Left ventricle myocardium inferior (tissue), 1 donor: ENCODE measurements at regions not wholly inside any gene's neighbourhood (a gene's known extent, or its start where the extent isn't known, plus 50 kb on each side); places are given as distances from the start of the nearest gene placed in this dataset.

ENCODE experiments used
- DNase-seq: peaks from one replicate; pipeline ENCODE4 v3.0.0-alpha.2; 2020
- H3K27ac ChIP-seq: fragments of 200-600 bp; replicated peaks from 2 replicates; pipeline ENCODE4 v1.8.0; 2021
- H3K27me3 ChIP-seq: fragments of 200-600 bp; 2 replicates; pipeline ENCODE4 v1.8.0; 2021; ENCODE audit warnings: low read depth
- H3K36me3 ChIP-seq: fragments of 200-600 bp; 2 replicates; pipeline ENCODE4 v1.8.0; 2021
- H3K4me1 ChIP-seq: fragments of 200-600 bp; 2 replicates; pipeline ENCODE4 v1.8.0; 2021
- H3K4me3 ChIP-seq: fragments of 200-600 bp; 2 replicates; pipeline ENCODE4 v1.8.0; 2021; ENCODE audit warnings: mild to moderate bottlenecking, moderate library complexity
- H3K9me3 ChIP-seq: fragments of 200-600 bp; replicated peaks from 2 replicates; pipeline ENCODE4 v1.8.0; 2021
- intact Hi-C: fragments of 100-400 bp; cut with micrococcal nuclease; formaldehyde crosslinking; loops from one replicate; pipeline ENCODE4 v1.11.0; 2022
- TF ChIP-seq, protein P1 (sequence below): fragments of 200-600 bp; IDR thresholded peaks from 2 replicates; pipeline ENCODE4 v1.8.0; 2021; ENCODE audit warnings: antibody characterized with exemption, mild to moderate bottlenecking, borderline replicate concordance
- donor health status: DM: no; HTN: yes; CAD: no; lungs with severe emphysema.

DNA sequence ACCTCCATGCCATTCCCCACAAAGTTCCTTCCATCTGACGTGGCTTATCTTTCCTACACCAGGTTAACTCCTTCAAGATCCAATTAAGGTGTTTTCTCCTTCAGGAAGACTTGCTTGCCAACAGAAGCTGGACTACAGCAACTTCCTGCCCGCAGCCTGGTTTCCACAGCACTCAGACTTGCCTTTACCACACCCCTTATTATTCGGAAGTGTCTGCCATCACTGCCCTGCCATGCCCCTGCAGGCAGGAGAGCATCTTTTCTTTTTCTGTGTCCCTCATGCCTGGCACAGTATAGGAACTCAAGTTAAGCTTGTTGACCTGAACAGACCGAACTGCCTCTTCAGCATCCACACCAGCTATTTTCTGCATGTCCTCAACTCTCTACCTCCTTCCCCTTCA is 168.0 kb downstream of the FOXO1 start:
- intact Hi-C loops = no loop called here
- H3K27me3 ChIP-seq = no peaks in the 10 kb centered on the region

DNA sequence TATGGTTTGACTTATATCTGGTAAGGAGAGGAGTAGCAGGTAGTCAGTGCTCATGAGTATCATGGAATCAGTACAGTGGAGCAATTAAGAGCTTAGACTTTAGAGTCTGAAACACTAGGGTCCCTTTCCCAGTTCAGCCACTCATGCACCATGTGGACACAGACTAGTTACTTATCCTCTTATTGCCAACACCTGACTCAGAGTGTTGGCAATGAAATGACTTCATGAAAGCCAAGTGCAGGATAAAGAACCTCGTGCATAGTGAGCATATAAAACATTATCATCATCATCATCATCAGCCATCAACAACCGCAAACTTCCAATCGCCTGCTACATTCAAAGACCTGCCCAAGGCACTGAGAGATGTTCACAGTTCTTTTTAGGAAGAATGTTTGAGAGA is 164.2 kb downstream of the FOXO1 start:
- no peaks in the 10 kb centered on the region for H3K9me3 ChIP-seq
- no peaks in the 10 kb centered on the region for H3K27me3 ChIP-seq
- H3K27ac ChIP-seq = no peak overlapping the region
- peaks cover 16% of the 10 kb centered on the region for H3K4me1 ChIP-seq
- intact Hi-C loops = no loop called here
- no peak overlapping the region for H3K4me3 ChIP-seq
- TF ChIP-seq, protein P1, sequence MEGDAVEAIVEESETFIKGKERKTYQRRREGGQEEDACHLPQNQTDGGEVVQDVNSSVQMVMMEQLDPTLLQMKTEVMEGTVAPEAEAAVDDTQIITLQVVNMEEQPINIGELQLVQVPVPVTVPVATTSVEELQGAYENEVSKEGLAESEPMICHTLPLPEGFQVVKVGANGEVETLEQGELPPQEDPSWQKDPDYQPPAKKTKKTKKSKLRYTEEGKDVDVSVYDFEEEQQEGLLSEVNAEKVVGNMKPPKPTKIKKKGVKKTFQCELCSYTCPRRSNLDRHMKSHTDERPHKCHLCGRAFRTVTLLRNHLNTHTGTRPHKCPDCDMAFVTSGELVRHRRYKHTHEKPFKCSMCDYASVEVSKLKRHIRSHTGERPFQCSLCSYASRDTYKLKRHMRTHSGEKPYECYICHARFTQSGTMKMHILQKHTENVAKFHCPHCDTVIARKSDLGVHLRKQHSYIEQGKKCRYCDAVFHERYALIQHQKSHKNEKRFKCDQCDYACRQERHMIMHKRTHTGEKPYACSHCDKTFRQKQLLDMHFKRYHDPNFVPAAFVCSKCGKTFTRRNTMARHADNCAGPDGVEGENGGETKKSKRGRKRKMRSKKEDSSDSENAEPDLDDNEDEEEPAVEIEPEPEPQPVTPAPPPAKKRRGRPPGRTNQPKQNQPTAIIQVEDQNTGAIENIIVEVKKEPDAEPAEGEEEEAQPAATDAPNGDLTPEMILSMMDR = no peak
- H3K36me3 ChIP-seq = no peaks in the 10 kb centered on the region
- no peak for DNase-seq

More for the DNA sequence above, 168.0 kb downstream of the FOXO1 start:
- TF ChIP-seq, protein P1 = no peak
- Histone ChIP-seq H3K27ac (no peak overlapping the region), H3K36me3 (no peaks in the 10 kb centered on the region), H3K4me3 (no peak overlapping the region), H3K9me3 (no peaks in the 10 kb centered on the region), H3K4me1 (peaks cover 18% of the 10 kb centered on the region)
- no peak for DNase-seq

DNA sequence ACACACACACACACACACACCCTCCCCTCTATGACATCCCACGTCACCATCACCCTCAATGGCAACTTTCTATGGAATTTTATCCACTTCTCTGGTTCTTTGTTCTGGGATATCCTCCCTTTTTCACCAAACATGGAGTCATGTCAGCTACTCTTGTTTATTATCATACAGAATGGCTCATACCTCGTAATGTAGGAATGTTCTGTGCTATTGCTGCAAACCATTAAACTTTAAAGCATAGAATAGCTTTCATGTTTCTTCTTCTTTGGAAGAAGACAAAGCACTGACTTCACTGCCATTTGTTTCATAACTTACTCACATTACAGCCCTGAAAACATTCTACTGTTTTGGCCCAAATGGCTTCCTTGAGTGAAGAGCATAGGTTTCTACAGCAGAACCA is 163.4 kb downstream of the FOXO1 start:
- no peak overlapping the region for H3K4me3 ChIP-seq
- H3K27me3 ChIP-seq = no peaks in the 10 kb centered on the region
- H3K36me3 ChIP-seq = no peaks in the 10 kb centered on the region
- TF ChIP-seq, protein P1 = no peak
- no peak for DNase-seq
- peaks cover 24% of the 10 kb centered on the region for H3K4me1 ChIP-seq
- H3K9me3 ChIP-seq = no peaks in the 10 kb centered on the region
- intact Hi-C loops = no loop called here
- H3K27ac ChIP-seq = no peak overlapping the region

DNA sequence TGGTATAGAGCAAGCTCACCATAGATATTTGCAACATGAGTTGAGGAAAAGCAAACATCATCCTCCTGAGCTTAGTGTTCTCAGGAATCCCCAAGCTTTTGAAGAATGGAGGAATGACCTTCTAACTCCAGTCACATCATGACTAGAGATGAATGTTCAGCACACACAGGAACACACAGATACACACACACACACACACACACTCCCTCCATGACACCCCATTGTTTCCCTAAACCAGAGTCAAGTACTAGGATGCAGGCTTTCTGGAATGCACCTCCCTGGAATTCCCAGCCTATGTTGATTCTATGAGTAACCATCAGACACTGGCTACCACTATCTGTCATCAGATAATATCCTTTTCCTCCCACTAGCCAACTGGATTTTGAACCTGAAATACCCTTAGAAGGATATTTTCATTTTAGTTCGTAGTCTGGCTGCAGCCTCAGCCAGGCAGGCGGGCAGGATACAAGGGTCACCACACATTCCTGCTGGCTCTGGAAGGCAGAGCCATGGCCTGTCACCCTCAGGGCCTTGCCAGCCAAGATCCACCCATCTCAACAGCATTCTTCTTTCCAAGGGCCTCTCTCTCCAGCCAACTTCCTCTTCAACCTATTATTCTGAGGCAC is 162.4 kb downstream of the FOXO1 start:
- Histone ChIP-seq H3K27ac (no peak overlapping the region), H3K9me3 (no peaks in the 10 kb centered on the region), H3K36me3 (no peaks in the 10 kb centered on the region), H3K4me3 (no peak overlapping the region), H3K27me3 (no peaks in the 10 kb centered on the region), H3K4me1 (peaks cover 33% of the 10 kb centered on the region)
- DNase-seq = no peak
- TF ChIP-seq, protein P1 = no peak
- intact Hi-C loops = no loop called here

DNA sequence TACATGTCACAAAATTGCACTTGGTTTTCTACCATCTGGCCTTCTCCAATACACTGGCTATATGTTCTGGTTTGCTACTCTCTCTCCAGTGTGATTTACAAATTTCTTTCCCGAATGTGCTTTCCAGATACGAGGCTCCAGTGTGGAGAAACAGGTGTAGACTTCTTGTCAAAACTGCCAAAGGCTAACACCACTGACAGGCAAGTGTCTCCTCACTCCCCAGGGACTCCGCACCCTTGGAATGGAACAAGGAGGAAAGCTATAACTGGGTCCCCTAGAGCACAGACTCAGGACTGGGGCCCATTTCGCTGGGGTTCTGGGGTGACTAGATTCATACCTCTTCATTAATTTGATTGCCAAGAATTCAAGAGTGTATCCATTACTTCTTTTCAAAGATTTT is 161.8 kb downstream of the FOXO1 start:
- H3K36me3 ChIP-seq = no peaks in the 10 kb centered on the region
- DNase-seq = no peak
- no peaks in the 10 kb centered on the region for H3K9me3 ChIP-seq
- H3K4me1 ChIP-seq = peaks cover 33% of the 10 kb centered on the region
- intact Hi-C loops = no loop called here
- TF ChIP-seq, protein P1 = no peak
- no peak overlapping the region for H3K4me3 ChIP-seq
- H3K27ac ChIP-seq = no peak overlapping the region
- no peaks in the 10 kb centered on the region for H3K27me3 ChIP-seq
